GM12865 (cell line): ENCODE measurements at regions not wholly inside any gene's neighbourhood (a gene's known extent, or its start where the extent isn't known, plus 50 kb on each side); places are given as distances from the start of the nearest gene placed in this dataset.

Experiments
- DNase-seq: peaks from one replicate; pipeline ENCODE4 v3.0.0; 2010; ENCODE audit warnings: low read depth
- H3K4me3 ChIP-seq: 2 replicates; pipeline ENCODE4 v1.5.1; 2011; ENCODE audit warnings: mild to moderate bottlenecking, low read depth, low read length, control low read depth
- TF ChIP-seq, protein P1 (sequence below): IDR thresholded peaks from 2 replicates; pipeline ENCODE4 v1.5.1; 2011; ENCODE audit warnings: low read length, control low read depth, low read depth, inconsistent platforms; ENCODE audit not compliant: insufficient read depth; ENCODE audit errors: missing control alignments

DNA sequence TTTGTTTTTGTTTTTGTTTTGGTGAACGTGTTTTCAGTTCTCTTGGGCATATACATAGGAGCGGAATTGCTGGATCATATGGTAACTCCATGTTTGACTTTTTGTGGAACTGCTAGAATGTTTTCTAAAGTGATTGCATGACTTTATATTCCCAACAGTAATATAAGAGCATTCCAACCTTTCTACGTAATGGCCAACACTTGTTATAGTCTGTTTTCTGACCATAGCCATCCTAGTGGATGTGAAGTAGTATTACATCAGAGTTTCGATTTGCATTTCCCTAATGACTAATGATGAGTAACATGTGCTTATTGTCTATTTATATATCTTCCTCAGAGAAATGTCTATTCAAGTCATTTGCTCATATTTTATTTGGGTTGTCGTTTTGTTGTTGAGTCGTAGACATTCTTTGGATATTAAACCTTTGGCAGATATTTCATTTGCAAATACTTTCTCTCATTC lies 268.7 kb downstream of the AEBP2 start:
- TF ChIP-seq, protein P1, sequence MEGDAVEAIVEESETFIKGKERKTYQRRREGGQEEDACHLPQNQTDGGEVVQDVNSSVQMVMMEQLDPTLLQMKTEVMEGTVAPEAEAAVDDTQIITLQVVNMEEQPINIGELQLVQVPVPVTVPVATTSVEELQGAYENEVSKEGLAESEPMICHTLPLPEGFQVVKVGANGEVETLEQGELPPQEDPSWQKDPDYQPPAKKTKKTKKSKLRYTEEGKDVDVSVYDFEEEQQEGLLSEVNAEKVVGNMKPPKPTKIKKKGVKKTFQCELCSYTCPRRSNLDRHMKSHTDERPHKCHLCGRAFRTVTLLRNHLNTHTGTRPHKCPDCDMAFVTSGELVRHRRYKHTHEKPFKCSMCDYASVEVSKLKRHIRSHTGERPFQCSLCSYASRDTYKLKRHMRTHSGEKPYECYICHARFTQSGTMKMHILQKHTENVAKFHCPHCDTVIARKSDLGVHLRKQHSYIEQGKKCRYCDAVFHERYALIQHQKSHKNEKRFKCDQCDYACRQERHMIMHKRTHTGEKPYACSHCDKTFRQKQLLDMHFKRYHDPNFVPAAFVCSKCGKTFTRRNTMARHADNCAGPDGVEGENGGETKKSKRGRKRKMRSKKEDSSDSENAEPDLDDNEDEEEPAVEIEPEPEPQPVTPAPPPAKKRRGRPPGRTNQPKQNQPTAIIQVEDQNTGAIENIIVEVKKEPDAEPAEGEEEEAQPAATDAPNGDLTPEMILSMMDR = no peak
- H3K4me3 ChIP-seq = no peak overlapping the region
- no peak for DNase-seq

DNA sequence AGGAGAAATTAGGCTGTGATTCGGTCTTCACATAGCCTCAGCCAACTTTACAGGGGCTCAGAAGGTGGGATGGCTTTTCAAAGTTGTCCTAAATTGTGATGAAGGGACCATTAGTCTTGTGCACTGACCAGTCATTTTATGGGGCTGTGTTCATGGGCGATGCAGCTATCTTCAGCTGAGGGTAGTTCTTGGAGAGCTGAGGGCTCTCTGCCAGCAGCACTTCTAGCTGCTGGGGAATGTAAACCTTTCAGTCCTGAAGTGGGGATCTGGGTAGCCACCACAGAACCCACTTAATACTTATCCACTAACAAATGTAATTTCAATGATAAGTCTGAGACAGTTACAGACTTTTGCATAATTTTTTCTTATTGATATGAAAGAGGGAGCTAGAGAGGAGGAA lies 270.6 kb downstream of the AEBP2 start:
- no peak for DNase-seq
- H3K4me3 ChIP-seq = no peak overlapping the region
- TF ChIP-seq, protein P1 = no peak

DNA sequence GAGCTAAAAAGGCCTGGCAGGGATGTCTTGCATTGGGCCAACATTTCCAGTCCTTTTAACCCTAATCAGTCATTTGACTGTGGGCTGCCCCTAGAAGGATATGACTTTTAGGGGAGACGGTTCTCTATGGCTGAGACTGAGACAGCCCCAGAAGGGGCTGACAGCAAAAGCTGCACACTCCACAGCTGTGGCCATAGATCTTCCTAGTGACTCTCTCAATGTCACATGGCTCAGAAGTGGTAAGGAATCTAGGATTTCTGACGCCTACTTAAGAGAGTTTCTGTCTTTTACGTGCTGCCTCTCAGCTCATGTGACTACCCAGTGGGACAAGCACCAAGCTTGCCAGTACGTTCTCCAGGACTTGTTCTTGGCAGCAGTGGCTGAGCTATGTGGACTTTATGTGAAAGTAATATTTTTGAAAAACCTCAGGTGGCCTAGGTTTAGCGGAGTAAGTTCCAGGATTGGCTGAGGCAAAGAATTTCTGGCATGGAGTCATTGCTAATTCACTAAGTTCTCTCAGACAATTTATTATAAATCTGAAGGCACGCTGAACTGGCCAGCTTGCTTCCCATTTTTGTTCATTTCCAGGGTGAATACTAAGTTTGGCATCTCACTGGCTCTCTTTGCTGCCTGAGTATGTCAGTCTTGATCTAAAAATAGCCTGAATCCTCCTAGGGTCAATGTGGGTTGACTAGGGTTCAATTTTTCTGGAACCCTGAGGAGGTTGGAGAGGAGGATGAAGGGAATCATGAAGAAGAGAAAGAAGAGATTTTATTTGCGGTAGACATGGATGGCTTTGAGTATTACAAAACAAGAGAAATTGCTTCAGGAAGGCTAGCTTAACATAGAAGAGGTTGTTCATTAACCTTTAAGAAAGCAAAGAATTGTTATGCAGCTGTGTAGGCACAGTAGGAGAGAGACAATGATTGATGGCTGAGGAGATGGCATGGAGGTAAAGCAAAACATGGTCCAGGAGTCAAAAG lies 271.8 kb downstream of the AEBP2 start:
- TF ChIP-seq, protein P1 = no peak
- no peak overlapping the region for H3K4me3 ChIP-seq
- no peak for DNase-seq

DNA sequence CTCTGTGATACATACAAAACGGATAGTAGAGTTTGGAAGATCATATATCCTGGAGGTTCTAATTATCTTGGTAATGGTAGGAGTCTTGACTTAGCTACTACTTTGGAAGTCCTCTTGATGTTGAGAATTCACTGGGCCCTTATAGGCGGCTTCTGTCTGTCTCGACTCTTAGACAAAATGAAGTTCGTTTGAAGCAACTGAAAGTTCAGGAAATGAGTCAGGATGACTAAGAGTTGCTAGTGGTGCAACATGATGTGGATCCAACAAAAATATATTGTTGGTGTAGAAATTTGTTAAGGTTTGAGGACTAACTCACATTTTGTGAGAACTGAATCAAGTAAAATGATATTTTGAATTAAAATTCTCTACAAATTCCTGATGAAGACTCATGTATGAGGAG lies 272.7 kb downstream of the AEBP2 start:
- no peak overlapping the region for H3K4me3 ChIP-seq
- no peak for DNase-seq
- TF ChIP-seq, protein P1 = no peak

DNA sequence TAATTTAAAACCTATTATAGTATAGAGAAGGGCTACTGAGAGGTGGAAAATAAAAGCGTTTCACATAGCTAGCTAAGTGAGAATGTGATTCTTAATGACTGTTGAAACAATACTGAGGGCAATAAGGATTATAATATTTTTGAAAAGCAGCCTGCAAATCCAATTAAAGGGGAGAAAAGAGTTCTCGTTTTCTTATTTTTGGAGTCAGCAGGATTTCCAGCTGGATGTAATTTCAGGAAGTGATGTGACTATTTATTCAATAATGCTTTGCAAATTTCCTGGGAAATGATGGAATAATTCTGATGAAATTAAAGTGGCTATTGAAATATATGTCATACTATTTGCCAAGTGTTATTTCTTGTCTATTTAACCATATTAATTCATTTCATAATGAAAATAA lies 279.1 kb downstream of the AEBP2 start:
- no peak overlapping the region for H3K4me3 ChIP-seq
- no peak for DNase-seq
- TF ChIP-seq, protein P1 = no peak

DNA sequence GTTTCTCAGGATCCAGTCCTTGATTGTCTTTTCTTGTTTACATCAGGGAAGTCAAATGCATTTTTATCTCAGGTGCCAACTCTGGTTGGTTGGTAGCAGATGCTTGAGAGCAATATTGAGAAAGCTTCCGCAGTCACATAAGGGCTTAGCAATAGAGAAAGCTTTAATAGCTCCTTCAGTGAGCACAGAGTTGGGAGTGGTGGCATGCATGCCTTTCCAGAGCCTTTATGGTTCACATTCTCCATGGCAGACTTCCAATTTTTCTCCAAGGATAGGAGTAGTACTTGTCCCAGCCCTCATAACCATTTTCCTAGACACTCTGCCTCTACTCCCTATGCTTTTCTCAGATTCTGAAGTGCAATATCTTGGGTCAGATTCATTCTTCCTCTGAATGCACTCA lies 280.4 kb downstream of the AEBP2 start:
- TF ChIP-seq, protein P1 = no peak
- H3K4me3 ChIP-seq = no peak overlapping the region
- DNase-seq = no peak

DNA sequence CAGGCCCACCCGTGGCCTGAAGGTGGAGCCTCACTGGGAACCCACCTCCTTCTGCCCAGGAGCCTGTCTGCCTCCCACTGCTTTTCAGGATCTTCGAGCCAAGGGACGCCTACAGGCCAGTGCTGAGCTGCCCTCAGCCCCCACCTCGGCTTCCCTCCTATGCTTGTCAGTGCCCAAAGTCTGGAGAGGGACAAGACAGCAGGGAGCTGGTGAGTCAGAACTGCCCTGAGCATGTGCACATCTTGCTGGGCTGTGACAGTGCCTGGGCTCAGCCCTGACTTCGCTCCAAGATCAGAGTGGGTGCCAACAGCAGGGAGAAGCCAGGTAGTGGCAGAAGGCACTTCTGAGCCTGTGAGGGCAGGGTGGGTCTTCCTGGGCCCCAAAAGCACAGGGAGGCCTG lies 286.8 kb downstream of the AEBP2 start:
- TF ChIP-seq, protein P1 = no peak
- no peak overlapping the region for H3K4me3 ChIP-seq
- no peak for DNase-seq
